Prostate gland (tissue), 2 donors: ENCODE measurements at regions not wholly inside any gene's neighbourhood (a gene's known extent, or its start where the extent isn't known, plus 50 kb on each side); places are given as distances from the start of the nearest gene placed in this dataset.

Experiments used
- DNase-seq: peaks from one replicate; pipeline ENCODE4 v3.0.0-alpha.2; 2019; ENCODE audit warnings: low spot score
- H3K27ac ChIP-seq, 2 donors: fragments of 200-600 bp; sonication (generic); 2 replicates each; pipeline ENCODE4 v1.5.1; 2017 to 2019
- H3K27me3 ChIP-seq: fragments of 200-600 bp; sonication (generic); replicated peaks from 2 replicates; pipeline ENCODE4 v1.5.1; 2019; ENCODE audit not compliant: insufficient read depth
- H3K36me3 ChIP-seq, 2 donors: fragments of 200-600 bp; sonication (generic); 1 replicate in 1 of 2; 2 replicates in 1 of 2; pipeline versions ENCODE4 v1.5.1 to v1.8.1; 2017 to 2019
- H3K4me1 ChIP-seq: fragments of 200-600 bp; sonication (generic); replicated peaks from 2 replicates; pipeline ENCODE4 v1.5.1; 2019
- H3K4me3 ChIP-seq, 2 donors: fragments of 200-600 bp; sonication (generic); 2 replicates each; pipeline ENCODE4 v1.5.1; 2017 to 2019
- H3K9me3 ChIP-seq: fragments of 200-600 bp; sonication (generic); 2 replicates; pipeline ENCODE4 v1.5.1; 2017
- POLR2A ChIP-seq: fragments of 450-650 bp; IDR thresholded peaks from one replicate; pipeline ENCODE4 v1.6.1; 2016; ENCODE audit warnings: antibody characterized with exemption, mild to moderate bottlenecking
- POLR2AphosphoS5 ChIP-seq: sonication (generic); formaldehyde crosslinking; IDR thresholded peaks from one replicate; pipeline ENCODE4 v1.6.1; 2017; ENCODE audit warnings: antibody characterized with exemption
- WGBS: methylation state at CpG from one replicate; pipeline ENCODE4 v1.1.5; 2018; 5-methylcytosine and 5-hydroxymethylcytosine counted together
- intact Hi-C: fragments of 100-400 bp; cut with DNase I; formaldehyde crosslinking; loops from one replicate; pipeline ENCODE4 v1.14.2; 2022
- TF ChIP-seq, protein P1 (sequence below), 4 experiments: fragments of 200-600 bp in 2 of 4; fragments of 450-650 bp in 2 of 4; sonication (generic) in 2 of 4; IDR thresholded peaks; 1 replicate in 3 of 4; 2 replicates in 1 of 4; pipeline ENCODE4 v1.5.1; 2016 to 2019; ENCODE audit warnings: antibody characterized with exemption in 4 of 4, mild to moderate bottlenecking in 2 of 4, moderate library complexity in 2 of 4

DNA sequence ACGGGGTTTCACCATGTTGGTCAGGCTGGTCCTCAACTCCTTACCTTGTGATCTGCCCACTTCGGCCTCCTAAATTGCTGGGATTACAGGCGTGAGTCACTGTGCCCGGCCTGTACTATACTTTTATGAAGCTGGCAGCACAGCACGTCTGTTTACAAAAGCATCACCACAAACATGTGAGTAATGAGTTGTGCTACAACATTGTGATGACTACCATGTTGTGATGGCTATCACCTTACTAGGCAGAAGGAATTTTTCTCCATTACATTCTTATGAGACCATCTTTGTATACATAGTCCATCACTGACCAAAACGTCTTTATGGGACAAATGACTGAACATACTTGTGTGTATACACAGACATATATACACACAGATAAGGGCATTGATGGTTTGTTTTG lies 1019.0 kb downstream of the CDH18 start:
- intact Hi-C loops, result no loop called here
- WGBS, result 64% methylated on average over 6 of the region's 6 CpGs
- Histone ChIP-seq H3K4me3 (no peak overlapping the region), H3K4me1 (no peaks in the 10 kb centered on the region), H3K9me3 (no peaks in the 10 kb centered on the region), H3K36me3 (no peaks in the 10 kb centered on the region), H3K27ac (no peak overlapping the region), H3K27me3 (no peaks in the 10 kb centered on the region)
- DNase-seq, result no peak
- TF ChIP-seq, protein P1, sequence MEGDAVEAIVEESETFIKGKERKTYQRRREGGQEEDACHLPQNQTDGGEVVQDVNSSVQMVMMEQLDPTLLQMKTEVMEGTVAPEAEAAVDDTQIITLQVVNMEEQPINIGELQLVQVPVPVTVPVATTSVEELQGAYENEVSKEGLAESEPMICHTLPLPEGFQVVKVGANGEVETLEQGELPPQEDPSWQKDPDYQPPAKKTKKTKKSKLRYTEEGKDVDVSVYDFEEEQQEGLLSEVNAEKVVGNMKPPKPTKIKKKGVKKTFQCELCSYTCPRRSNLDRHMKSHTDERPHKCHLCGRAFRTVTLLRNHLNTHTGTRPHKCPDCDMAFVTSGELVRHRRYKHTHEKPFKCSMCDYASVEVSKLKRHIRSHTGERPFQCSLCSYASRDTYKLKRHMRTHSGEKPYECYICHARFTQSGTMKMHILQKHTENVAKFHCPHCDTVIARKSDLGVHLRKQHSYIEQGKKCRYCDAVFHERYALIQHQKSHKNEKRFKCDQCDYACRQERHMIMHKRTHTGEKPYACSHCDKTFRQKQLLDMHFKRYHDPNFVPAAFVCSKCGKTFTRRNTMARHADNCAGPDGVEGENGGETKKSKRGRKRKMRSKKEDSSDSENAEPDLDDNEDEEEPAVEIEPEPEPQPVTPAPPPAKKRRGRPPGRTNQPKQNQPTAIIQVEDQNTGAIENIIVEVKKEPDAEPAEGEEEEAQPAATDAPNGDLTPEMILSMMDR (IDR thresholded peaks at IDR 0.05), result no peak
- TF ChIP-seq POLR2AphosphoS5, result no peak
- no peak for TF ChIP-seq POLR2A

DNA sequence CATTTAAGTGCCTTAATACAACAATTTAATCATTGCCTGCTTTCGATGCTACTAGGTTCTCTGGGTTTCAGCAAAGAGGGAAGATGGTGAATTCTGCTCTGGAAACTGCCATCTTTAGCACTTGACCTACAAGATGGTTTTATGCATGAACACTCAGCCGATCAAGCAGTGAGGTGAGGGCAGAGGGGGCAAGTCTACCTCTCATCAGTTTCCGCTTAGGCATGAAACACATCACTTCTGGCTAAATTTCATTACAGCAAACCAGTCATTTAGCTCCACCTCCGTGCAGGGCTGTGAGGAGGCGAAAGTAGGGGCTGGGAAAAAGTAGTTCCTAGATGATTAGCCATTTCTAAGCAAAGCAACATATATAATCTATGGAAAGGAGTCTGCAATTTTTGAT lies 1018.0 kb downstream of the CDH18 start:
- no peak overlapping the region for H3K27ac ChIP-seq
- 87% methylated on average over 5 of the region's 5 CpGs for WGBS
- intact Hi-C loops, result no loop called here
- no peaks in the 10 kb centered on the region for H3K36me3 ChIP-seq
- no peaks in the 10 kb centered on the region for H3K4me1 ChIP-seq
- no peak for DNase-seq
- no peak overlapping the region for H3K4me3 ChIP-seq
- TF ChIP-seq POLR2A, result no peak
- no peak for TF ChIP-seq POLR2AphosphoS5
- TF ChIP-seq, protein P1 (IDR thresholded peaks at IDR 0.05), result no peak
- H3K9me3 ChIP-seq, result no peaks in the 10 kb centered on the region
- H3K27me3 ChIP-seq, result no peaks in the 10 kb centered on the region

DNA sequence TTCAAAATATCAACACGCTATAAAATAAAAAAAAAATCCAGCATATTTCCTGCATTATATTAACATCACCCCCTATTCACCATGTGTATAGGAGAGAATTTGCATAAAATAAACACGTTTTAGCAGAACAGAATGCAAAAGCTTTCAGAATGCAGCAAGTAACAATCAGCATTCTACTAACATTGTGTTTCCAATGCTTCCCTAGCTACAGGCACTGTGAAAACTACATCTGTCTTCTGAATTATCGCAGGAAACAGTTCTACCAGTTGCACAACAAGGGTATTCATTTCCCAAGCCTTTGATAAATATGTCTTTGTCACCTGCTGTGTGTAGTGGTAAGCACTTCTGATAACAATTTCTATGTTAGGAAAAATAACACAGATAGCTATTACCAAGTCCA lies 1015.8 kb downstream of the CDH18 start:
- Histone ChIP-seq H3K27ac (no peak overlapping the region), H3K36me3 (no peaks in the 10 kb centered on the region), H3K4me3 (no peak overlapping the region), H3K27me3 (no peaks in the 10 kb centered on the region), H3K9me3 (no peaks in the 10 kb centered on the region), H3K4me1 (no peaks in the 10 kb centered on the region)
- 68% methylated on average over 3 of the region's 3 CpGs for WGBS
- intact Hi-C loops, result no loop called here
- TF ChIP-seq, protein P1 (IDR thresholded peaks at IDR 0.05), result no peak
- TF ChIP-seq POLR2A (no peak), POLR2AphosphoS5 (no peak)
- no peak for DNase-seq

DNA sequence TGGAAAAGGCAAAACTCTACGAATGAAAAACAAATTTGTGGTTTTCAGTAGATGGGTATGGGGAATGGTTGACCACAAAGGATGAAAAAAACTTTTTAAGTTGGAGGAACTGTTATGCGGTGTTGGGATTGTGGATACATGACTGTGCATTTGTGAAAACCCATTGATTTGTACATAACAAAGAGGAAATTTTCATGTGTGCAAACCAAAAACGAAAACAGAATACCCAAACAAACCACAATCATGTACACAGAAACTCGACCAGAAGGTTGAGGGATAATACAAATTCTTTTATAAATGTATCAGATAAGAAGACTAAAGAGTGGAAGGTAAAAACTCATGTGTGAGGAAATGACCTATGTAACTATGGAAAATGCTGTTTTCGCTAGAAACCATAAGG lies 1012.4 kb downstream of the CDH18 start:
- intact Hi-C loops, result no loop called here
- no peaks in the 10 kb centered on the region for H3K27me3 ChIP-seq
- WGBS, result 78% methylated on average over 5 of the region's 5 CpGs
- H3K36me3 ChIP-seq, result no peaks in the 10 kb centered on the region
- no peaks in the 10 kb centered on the region for H3K4me1 ChIP-seq
- TF ChIP-seq, protein P1 (IDR thresholded peaks at IDR 0.05), result no peak
- TF ChIP-seq POLR2A, result no peak
- TF ChIP-seq POLR2AphosphoS5, result no peak
- H3K9me3 ChIP-seq, result no peaks in the 10 kb centered on the region
- H3K4me3 ChIP-seq, result no peak overlapping the region
- H3K27ac ChIP-seq, result no peak overlapping the region
- no peak for DNase-seq

DNA sequence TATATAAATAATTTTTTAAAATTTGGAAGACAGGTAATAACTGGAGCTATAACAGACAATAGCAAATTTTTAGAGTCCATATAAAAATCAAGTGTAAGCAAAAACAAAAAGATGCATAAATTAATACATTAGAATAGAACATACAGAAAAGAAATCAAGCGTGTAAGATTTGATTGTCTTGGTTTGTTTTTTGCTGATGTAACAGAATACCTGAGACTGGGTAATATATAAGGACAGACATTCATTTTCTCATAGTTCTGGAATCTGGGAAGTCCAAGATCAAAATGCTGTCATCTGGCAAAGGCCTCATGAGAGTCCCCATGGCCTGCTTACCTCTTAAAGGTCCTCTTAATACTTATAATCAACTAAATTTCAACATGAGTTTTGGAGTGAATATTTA lies 1010.1 kb downstream of the CDH18 start:
- no peaks in the 10 kb centered on the region for H3K9me3 ChIP-seq
- WGBS, result 92% methylated on average over 1 of the region's 1 CpG
- no peaks in the 10 kb centered on the region for H3K36me3 ChIP-seq
- TF ChIP-seq, protein P1 (IDR thresholded peaks at IDR 0.05), result no peak
- TF ChIP-seq POLR2A, result no peak
- H3K4me3 ChIP-seq, result no peak overlapping the region
- intact Hi-C loops, result no loop called here
- no peak for DNase-seq
- no peaks in the 10 kb centered on the region for H3K4me1 ChIP-seq
- no peaks in the 10 kb centered on the region for H3K27me3 ChIP-seq
- H3K27ac ChIP-seq, result no peak overlapping the region
